ENCODE measurements at regions not wholly inside any gene's neighbourhood (a gene's known extent, or its start where the extent isn't known, plus 50 kb on each side); places are given as distances from the start of the nearest gene placed in this dataset.

DNA sequence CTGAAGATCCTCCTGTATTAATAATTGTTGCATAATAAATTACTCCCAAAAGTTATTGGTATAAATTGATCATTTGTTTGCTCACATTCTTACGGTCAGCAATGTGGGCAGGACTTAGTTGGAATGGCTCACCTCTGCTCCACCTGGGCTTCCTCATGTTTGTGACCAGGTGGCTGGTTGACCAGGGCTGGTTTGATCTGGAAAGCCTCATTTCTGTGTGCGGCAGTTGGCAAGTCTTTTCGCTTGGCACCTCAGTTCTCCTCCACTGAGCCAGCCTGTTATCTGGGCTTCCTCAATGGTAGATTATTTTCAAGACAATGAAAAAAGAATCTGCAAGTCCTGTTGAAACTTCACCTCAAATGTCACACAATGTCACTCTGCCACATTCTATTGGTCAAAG lies 301.1 kb downstream of the TBL1XR1 start:
- ATAC-seq (no peak), DNase-seq (no peak)
- H3K27me3 ChIP-seq = peaks cover 0 to 5% (median 0%) of the 10 kb centered on the region in 7 donors
- no peak overlapping the region for H3K4me3 ChIP-seq
- H3K9me3 ChIP-seq = no peaks in the 10 kb centered on the region
- no peaks in the 10 kb centered on the region for H3K36me3 ChIP-seq
- no peaks in the 10 kb centered on the region for H3K4me1 ChIP-seq
- intact Hi-C loops (cut with DNase I) = no loop called here
- no peak overlapping the region for H3K27ac ChIP-seq
- WGBS, 2 donors = 95 to 96% methylated on average over 3 of the region's 3 CpGs
- TF ChIP-seq, protein P1, sequence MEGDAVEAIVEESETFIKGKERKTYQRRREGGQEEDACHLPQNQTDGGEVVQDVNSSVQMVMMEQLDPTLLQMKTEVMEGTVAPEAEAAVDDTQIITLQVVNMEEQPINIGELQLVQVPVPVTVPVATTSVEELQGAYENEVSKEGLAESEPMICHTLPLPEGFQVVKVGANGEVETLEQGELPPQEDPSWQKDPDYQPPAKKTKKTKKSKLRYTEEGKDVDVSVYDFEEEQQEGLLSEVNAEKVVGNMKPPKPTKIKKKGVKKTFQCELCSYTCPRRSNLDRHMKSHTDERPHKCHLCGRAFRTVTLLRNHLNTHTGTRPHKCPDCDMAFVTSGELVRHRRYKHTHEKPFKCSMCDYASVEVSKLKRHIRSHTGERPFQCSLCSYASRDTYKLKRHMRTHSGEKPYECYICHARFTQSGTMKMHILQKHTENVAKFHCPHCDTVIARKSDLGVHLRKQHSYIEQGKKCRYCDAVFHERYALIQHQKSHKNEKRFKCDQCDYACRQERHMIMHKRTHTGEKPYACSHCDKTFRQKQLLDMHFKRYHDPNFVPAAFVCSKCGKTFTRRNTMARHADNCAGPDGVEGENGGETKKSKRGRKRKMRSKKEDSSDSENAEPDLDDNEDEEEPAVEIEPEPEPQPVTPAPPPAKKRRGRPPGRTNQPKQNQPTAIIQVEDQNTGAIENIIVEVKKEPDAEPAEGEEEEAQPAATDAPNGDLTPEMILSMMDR (IDR thresholded peaks at IDR 0.05) = no peak

DNA sequence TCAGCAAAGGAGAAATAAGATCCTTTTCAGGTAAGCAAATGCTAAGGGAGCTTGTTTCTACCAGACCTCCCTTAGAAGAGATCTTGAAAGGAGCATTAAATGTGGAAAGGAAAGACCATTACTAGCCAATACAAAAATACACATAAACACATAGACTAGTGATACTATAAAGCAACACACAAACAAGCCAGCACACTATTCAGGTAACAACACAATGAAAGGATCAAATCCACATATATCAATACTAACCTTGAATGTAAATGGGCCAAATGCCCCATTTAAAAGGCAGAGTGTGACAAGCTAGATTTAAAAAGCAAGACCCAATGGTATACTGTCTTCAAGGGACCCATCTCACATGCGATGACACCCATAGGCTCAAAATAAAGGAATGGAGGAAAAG lies 317.6 kb downstream of the TBL1XR1 start:
- Histone ChIP-seq H3K27ac (no peak overlapping the region), H3K4me1 (no peaks in the 10 kb centered on the region), H3K27me3 (no peaks in the 10 kb centered on the region), H3K4me3 (no peak overlapping the region), H3K9me3 (peaks cover 0 to 49% (median 0%) of the 10 kb centered on the region in 11 donors), H3K36me3 (no peaks in the 10 kb centered on the region)
- intact Hi-C loops (cut with DNase I) = loop anchor here in 7 of 10 donors (5.0 to 10.0 kb wide), 4 partner anchors 55 to 1505 kb away; no protein-coding TSS in a partner anchor
- TF ChIP-seq, protein P1 (IDR thresholded peaks at IDR 0.05) = no peak
- DNase-seq (no peak), ATAC-seq (no peak)
- WGBS, 2 donors = 97 to 100% methylated on average over 1 of the region's 1 CpG

DNA sequence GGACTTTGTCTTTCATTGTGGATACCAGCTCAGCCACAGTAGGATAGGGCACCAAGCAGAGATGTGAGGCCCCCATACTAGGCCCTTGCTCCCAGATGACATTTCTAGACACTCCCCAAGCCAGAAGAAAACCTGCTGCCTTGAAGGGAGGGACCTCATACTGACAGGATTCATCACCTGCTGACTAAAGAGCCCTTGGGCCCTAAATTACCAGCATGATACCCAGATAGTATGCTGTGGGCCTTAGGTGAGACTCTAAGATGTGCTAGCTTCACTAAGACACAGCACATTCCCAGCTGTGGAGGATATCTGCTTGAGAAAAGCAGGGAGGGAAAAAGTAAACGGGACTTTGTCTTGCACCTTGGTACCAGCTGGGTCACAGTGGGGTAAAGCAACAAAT lies 324.0 kb downstream of the TBL1XR1 start:
- no peak overlapping the region for H3K27ac ChIP-seq
- 69 to 76% methylated on average over 1 of the region's 1 CpG for WGBS, 2 donors
- ATAC-seq = no peak
- no peak overlapping the region for H3K4me3 ChIP-seq
- no peaks in the 10 kb centered on the region for H3K36me3 ChIP-seq
- intact Hi-C loops (cut with DNase I) = loop anchor here in 7 of 10 donors (2.0 to 10.0 kb wide), 7 partner anchors 60 to 1514 kb away; no protein-coding TSS in a partner anchor
- peaks cover 0 to 35% (median 0%) of the 10 kb centered on the region in 11 donors for H3K9me3 ChIP-seq
- no peaks in the 10 kb centered on the region for H3K27me3 ChIP-seq
- peaks cover 0 to 8% (median 0%) of the 10 kb centered on the region in 9 donors for H3K4me1 ChIP-seq
- TF ChIP-seq, protein P1 (IDR thresholded peaks at IDR 0.05) = no peak
- DNase-seq = no peak

DNA sequence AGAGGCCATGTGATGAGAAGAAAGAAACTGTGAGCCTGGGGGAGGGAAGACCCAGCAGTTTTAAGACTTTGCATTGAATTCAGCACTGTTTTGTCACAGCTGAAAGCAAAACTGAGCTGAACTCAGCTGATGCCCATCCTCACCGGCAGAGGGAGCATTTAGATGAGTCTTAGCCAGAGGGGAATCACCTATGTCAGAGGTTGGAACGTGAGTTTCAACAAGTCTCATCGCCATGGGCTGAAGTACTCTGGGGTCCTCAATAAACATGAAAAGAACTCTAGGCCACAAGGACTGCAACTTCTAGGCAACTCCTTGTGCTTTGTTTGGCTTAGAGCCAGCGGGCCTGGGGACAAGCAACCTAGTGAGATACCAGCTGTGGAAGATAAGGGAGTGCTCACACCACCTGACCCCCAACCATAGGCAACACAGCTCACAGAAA lies 324.5 kb downstream of the TBL1XR1 start:
- Histone ChIP-seq H3K9me3 (peaks cover 0 to 35% (median 0%) of the 10 kb centered on the region in 11 donors), H3K27ac (no peak overlapping the region), H3K36me3 (no peaks in the 10 kb centered on the region), H3K4me3 (no peak overlapping the region), H3K27me3 (no peaks in the 10 kb centered on the region), H3K4me1 (peaks cover 0 to 11% (median 0%) of the 10 kb centered on the region in 9 donors)
- DNase-seq (peak in 1 of 2 donors; percentile 45), ATAC-seq (peak in 7 of 8 donors; percentile 61 to 75 (median 75))
- intact Hi-C loops (cut with DNase I) = loop anchor here in 7 of 10 donors (1.0 to 10.0 kb wide), 8 partner anchors 60 to 1515 kb away; no protein-coding TSS in a partner anchor
- 11 to 14% methylated on average over 4 of the region's 4 CpGs for WGBS, 2 donors
- TF ChIP-seq, protein P1 (IDR thresholded peaks at IDR 0.05) = peak; percentile 52 to 80 (median 72)

All from heart right ventricle (tissue), 16 donors.